PC-9 (cell line): ENCODE measurements at regions not wholly inside any gene's neighbourhood (a gene's known extent, or its start where the extent isn't known, plus 50 kb on each side); places are given as distances from the start of the nearest gene placed in this dataset.

ENCODE experiments used
- CTCF ChIP-seq: fragments of 200-600 bp; sonication (generic); conservative IDR thresholded peaks from 2 replicates; pipeline ENCODE4 v1.6.1; 2017; ENCODE audit warnings: mixed run types, antibody characterized with exemption, mild to moderate bottlenecking, moderate library complexity
- EZH2 ChIP-seq: fragments of 200-600 bp; sonication (generic); IDR thresholded peaks from 2 replicates; pipeline ENCODE4 v1.8.0; 2017; ENCODE audit warnings: antibody characterized with exemption, low read depth

GRCh38 chr18:50444539-50444938 is 69.7 kb downstream of the SKA1 start:
- TF ChIP-seq CTCF = no peak
- TF ChIP-seq EZH2 = no peak
